Liver (tissue), 8 donors: ENCODE measurements at regions not wholly inside any gene's neighbourhood (a gene's known extent, or its start where the extent isn't known, plus 50 kb on each side); places are given as distances from the start of the nearest gene placed in this dataset.

ENCODE experiments used
- DNase-seq: peaks from one replicate; pipeline ENCODE4 v3.0.0-alpha.2; 2017; ENCODE audit warnings: low spot score
- H3K27ac ChIP-seq, 2 donors: one replicate each; pipeline ENCODE4 v1.7.0; 2013; ENCODE audit warnings: inconsistent platforms in 2 of 2, low read length in 2 of 2, control low read depth in 1 of 2, low read depth in 1 of 2, mild to moderate bottlenecking in 1 of 2
- H3K27me3 ChIP-seq, 4 donors: one replicate each; pipeline versions ENCODE4 v1.6.1 to v1.7.0; 2013; ENCODE audit warnings: low read length in 3 of 4, inconsistent platforms in 1 of 4, mild to moderate bottlenecking in 1 of 4, moderate library complexity in 1 of 4; ENCODE audit not compliant: control insufficient read depth in 4 of 4, insufficient read depth in 4 of 4
- H3K36me3 ChIP-seq, 4 donors: one replicate each; pipeline versions ENCODE4 v1.6.1 to v1.7.0; 2013; ENCODE audit warnings: low read length in 3 of 4, mild to moderate bottlenecking in 3 of 4, low read depth in 1 of 4, moderate library complexity in 1 of 4; ENCODE audit not compliant: control insufficient read depth in 4 of 4, insufficient read depth in 3 of 4
- H3K4me1 ChIP-seq, 4 donors: one replicate each; pipeline versions ENCODE4 v1.6.1 to v1.7.0; 2013; ENCODE audit warnings: low read length in 3 of 4, mild to moderate bottlenecking in 3 of 4, moderate library complexity in 1 of 4; ENCODE audit not compliant: control insufficient read depth in 4 of 4, insufficient read depth in 4 of 4
- H3K4me3 ChIP-seq, 3 donors: one replicate each; pipeline versions ENCODE4 v1.6.1 to v1.7.0; 2013; ENCODE audit warnings: low read length in 3 of 3, control low read depth in 1 of 3, low read depth in 1 of 3, mild to moderate bottlenecking in 1 of 3
- H3K9ac ChIP-seq, 2 donors: one replicate each; pipeline ENCODE4 v1.7.0; 2013; ENCODE audit warnings: low read length in 2 of 2, mild to moderate bottlenecking in 2 of 2, moderate library complexity in 2 of 2, control low read depth in 1 of 2, low read depth in 1 of 2
- H3K9me3 ChIP-seq, 4 donors: one replicate each; pipeline versions ENCODE4 v1.6.1 to v1.7.0; 2013; ENCODE audit warnings: low read length in 3 of 4; ENCODE audit not compliant: control insufficient read depth in 4 of 4
- ATF3 ChIP-seq: IDR thresholded peaks from 2 replicates; pipeline ENCODE4 v1.6.1; 2016; ENCODE audit warnings: antibody characterized with exemption
- EGR1 ChIP-seq, 2 donors: IDR thresholded peaks; 2 replicates each; pipeline ENCODE4 v1.6.1; 2016 to 2018; ENCODE audit warnings: antibody characterized with exemption in 2 of 2, low read depth in 2 of 2
- FOXA1 ChIP-seq: IDR thresholded peaks from 2 replicates; pipeline ENCODE4 v1.6.1; 2016; ENCODE audit warnings: antibody characterized with exemption
- FOXA2 ChIP-seq: IDR thresholded peaks from 2 replicates; pipeline ENCODE4 v1.6.1; 2016; ENCODE audit warnings: antibody characterized with exemption
- GABPA ChIP-seq, 2 donors: IDR thresholded peaks in 1 of 2; conservative IDR thresholded peaks in 1 of 2; 2 replicates each; pipeline ENCODE4 v1.6.1; 2016; ENCODE audit warnings: antibody characterized with exemption in 2 of 2, mild to moderate bottlenecking in 1 of 2, moderate library complexity in 1 of 2
- HNF4A ChIP-seq, 2 donors: conservative IDR thresholded peaks; 2 replicates each; pipeline ENCODE4 v1.6.1; 2016; ENCODE audit warnings: antibody characterized with exemption in 2 of 2, mild to moderate bottlenecking in 2 of 2
- HNF4G ChIP-seq: IDR thresholded peaks from 2 replicates; pipeline ENCODE4 v1.6.1; 2016; ENCODE audit warnings: antibody characterized with exemption
- JUND ChIP-seq, 2 donors: IDR thresholded peaks; 2 replicates each; pipeline ENCODE4 v1.6.1; 2016; ENCODE audit warnings: antibody characterized with exemption in 2 of 2
- NR2F2 ChIP-seq: IDR thresholded peaks from 2 replicates; pipeline ENCODE4 v1.6.1; 2016; ENCODE audit warnings: antibody characterized with exemption
- RAD21 ChIP-seq, 2 donors: IDR thresholded peaks; 2 replicates each; pipeline ENCODE4 v1.6.1; 2016; ENCODE audit warnings: antibody characterized with exemption in 2 of 2, mild to moderate bottlenecking in 2 of 2
- REST ChIP-seq: IDR thresholded peaks from 2 replicates; pipeline ENCODE4 v1.6.1; 2016; ENCODE audit warnings: antibody characterized with exemption, mild to moderate bottlenecking
- RXRA ChIP-seq, 2 donors: IDR thresholded peaks; 2 replicates each; pipeline ENCODE4 v1.6.1; 2017 to 2018; ENCODE audit warnings: antibody characterized with exemption in 2 of 2, mild to moderate bottlenecking in 1 of 2
- SP1 ChIP-seq: IDR thresholded peaks from 2 replicates; pipeline ENCODE4 v1.6.1; 2018; ENCODE audit warnings: antibody characterized with exemption, mild to moderate bottlenecking
- TAF1 ChIP-seq: conservative IDR thresholded peaks from 2 replicates; pipeline ENCODE4 v1.6.1; 2016; ENCODE audit warnings: antibody characterized with exemption, mild to moderate bottlenecking
- YY1 ChIP-seq: IDR thresholded peaks from 2 replicates; pipeline ENCODE4 v1.6.1; 2016; ENCODE audit warnings: antibody characterized with exemption, mild to moderate bottlenecking
- ZBTB33 ChIP-seq: IDR thresholded peaks from 2 replicates; pipeline ENCODE4 v1.6.1; 2016; ENCODE audit warnings: antibody characterized with exemption
- WGBS: extraction: QIAGEN DNeasy Blood & Tissue Kit; methylation state at CpG from one replicate; pipeline ENCODE4 v1.1.7; 2013; 5-methylcytosine and 5-hydroxymethylcytosine counted together
- TF ChIP-seq, protein P1 (sequence below): fragments of 150-350 bp; IDR thresholded peaks from 2 replicates; pipeline ENCODE4 v1.5.1; 2017; ENCODE audit warnings: improper control_type of control experiment, low read depth, low read length; ENCODE audit not compliant: missing input control
- donor health status: healthy.
- donor health status: healthy.
- donor health status: healthy.
- donor health status: healthy.
- donor health status: healthy.

- no peak for TF ChIP-seq EGR1 (IDR thresholded peaks at IDR 0.05; ENCODE audit: low read depth in 2 of 2)
- TF ChIP-seq GABPA (IDR thresholded peaks at IDR 0.05 in 1 of 2, conservative IDR thresholded peaks at IDR 0.05 in 1 of 2): no peak
- no peak for TF ChIP-seq ZBTB33
- no peak for TF ChIP-seq REST
- TF ChIP-seq RXRA (IDR thresholded peaks at IDR 0.05): no peak
- TF ChIP-seq FOXA1: no peak
- TF ChIP-seq JUND (IDR thresholded peaks at IDR 0.05): no peak
- no peak for TF ChIP-seq ATF3
- no peak overlapping the region for H3K9ac ChIP-seq
- peaks cover 0 to 8% (median 2%) of the 10 kb centered on the region in 4 donors for H3K9me3 ChIP-seq
- no peaks in the 10 kb centered on the region for H3K27me3 ChIP-seq
- no peaks in the 10 kb centered on the region for H3K4me1 ChIP-seq
- no peaks in the 10 kb centered on the region for H3K36me3 ChIP-seq
- no peak overlapping the region for H3K27ac ChIP-seq
- 64% methylated on average over 2 of the region's 2 CpGs for WGBS
- DNase-seq: no peak
- no peak overlapping the region for H3K4me3 ChIP-seq
These were observed 201.5 kb downstream of the TBX22 start for GRCh38 chrX:80216086-80216485.

DNA sequence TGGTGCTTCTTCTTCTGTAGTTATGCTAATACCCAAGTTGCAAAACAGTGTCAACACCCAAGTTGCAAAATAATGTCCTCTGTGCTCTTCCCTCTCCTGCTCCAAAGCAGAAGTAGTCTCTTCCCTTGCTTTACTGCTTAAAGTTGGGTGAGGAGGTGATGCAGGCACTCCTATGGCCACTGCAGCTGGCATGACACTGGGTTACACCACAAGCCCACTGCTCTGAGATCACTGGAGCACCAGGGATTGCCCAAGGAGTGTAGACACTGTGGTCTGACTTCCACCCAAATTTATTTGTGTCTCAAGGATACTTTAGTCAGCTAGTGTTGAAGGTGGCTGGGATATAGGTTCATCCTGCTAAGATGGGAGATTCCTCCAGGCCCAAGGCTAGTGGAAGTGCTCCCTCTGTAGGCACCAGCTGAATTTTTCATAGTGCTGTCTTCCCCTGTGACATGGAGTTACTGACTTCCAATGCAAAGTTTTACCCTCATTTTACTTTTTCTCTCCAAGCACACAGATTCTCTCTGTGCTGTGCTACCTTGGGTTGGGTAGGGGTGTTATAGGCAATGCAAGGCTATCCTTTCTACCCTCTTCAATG is 196.2 kb upstream of the TENT5D start:
- Histone ChIP-seq H3K27ac (no peak overlapping the region), H3K27me3 (no peaks in the 10 kb centered on the region), H3K4me1 (no peaks in the 10 kb centered on the region), H3K9me3 (no peaks in the 10 kb centered on the region), H3K9ac (no peak overlapping the region), H3K4me3 (no peak overlapping the region), H3K36me3 (no peaks in the 10 kb centered on the region)
- no peak for DNase-seq
- TF ChIP-seq SP1 (no peak), REST (no peak), EGR1 (IDR thresholded peaks at IDR 0.05; ENCODE audit: low read depth in 2 of 2) (no peak), ZBTB33 (no peak), ATF3 (no peak), YY1 (no peak), TAF1 (no peak), NR2F2 (no peak), HNF4G (no peak), JUND (IDR thresholded peaks at IDR 0.05) (no peak), RAD21 (IDR thresholded peaks at IDR 0.05) (no peak), FOXA2 (no peak), RXRA (IDR thresholded peaks at IDR 0.05) (no peak), FOXA1 (no peak), GABPA (IDR thresholded peaks at IDR 0.05 in 1 of 2, conservative IDR thresholded peaks at IDR 0.05 in 1 of 2) (no peak), HNF4A (conservative IDR thresholded peaks at IDR 0.05) (no peak)
- TF ChIP-seq, protein P1, sequence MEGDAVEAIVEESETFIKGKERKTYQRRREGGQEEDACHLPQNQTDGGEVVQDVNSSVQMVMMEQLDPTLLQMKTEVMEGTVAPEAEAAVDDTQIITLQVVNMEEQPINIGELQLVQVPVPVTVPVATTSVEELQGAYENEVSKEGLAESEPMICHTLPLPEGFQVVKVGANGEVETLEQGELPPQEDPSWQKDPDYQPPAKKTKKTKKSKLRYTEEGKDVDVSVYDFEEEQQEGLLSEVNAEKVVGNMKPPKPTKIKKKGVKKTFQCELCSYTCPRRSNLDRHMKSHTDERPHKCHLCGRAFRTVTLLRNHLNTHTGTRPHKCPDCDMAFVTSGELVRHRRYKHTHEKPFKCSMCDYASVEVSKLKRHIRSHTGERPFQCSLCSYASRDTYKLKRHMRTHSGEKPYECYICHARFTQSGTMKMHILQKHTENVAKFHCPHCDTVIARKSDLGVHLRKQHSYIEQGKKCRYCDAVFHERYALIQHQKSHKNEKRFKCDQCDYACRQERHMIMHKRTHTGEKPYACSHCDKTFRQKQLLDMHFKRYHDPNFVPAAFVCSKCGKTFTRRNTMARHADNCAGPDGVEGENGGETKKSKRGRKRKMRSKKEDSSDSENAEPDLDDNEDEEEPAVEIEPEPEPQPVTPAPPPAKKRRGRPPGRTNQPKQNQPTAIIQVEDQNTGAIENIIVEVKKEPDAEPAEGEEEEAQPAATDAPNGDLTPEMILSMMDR: no peak
